M059J (cell line): ENCODE measurements at regions not wholly inside any gene's neighbourhood (a gene's known extent, or its start where the extent isn't known, plus 50 kb on each side); places are given as distances from the start of the nearest gene placed in this dataset.

ENCODE experiments used
- DNase-seq: peaks from one replicate; pipeline ENCODE4 v3.0.0-alpha.2; 2012; ENCODE audit warnings: low read depth

GRCh38 chr4:116438981-116439729 lies 646.2 kb downstream of the TRAM1L1 start:
- DNase-seq = no peak

- no peak for DNase-seq
Observed at GRCh38 chr4:116438417-116438816, 647.0 kb downstream of the TRAM1L1 start.

GRCh38 chr4:116427666-116428065 lies 657.7 kb downstream of the TRAM1L1 start:
- no peak for DNase-seq

DNA sequence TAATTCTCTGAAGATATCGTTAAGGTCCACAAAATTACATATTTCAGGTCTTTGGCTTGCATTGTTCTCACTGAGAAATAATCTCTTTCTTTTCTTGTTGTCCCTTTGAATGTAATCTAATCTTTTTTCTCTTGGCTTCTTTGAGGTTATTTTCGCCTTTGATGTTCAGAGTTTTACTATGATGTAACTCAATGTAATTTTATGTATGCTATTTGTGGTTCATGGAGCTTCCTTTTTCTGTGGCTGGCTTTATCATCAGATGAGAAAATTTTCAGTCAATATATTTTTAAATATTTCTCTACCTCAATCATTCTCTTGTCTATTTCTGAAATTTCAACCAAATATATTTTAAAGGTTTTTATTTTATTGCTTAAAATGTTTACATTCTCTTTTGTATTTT lies 672.2 kb downstream of the TRAM1L1 start:
- DNase-seq = no peak

- DNase-seq = no peak
Observed at GRCh38 chr4:116401293-116401692, 684.1 kb downstream of the TRAM1L1 start.

DNA sequence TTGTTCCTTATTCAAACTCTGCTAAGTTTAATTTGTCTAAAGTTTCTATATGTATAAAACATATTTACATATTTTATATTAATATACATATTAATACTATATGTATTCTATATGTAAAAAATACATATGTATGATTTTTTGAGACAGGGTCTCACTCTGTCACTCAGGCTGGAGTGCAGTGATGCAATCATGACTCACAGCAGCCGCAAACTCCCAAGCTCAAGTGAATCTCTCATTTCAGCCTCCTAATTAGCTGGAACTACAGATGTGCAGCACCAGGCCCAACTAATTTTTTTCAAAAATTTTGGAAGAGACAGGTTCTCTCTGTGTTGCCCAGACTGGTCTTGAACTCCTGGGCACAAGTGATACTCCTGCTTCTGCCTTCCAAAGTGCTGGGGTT lies 684.9 kb downstream of the TRAM1L1 start:
- peak; percentile 3 for DNase-seq

DNA sequence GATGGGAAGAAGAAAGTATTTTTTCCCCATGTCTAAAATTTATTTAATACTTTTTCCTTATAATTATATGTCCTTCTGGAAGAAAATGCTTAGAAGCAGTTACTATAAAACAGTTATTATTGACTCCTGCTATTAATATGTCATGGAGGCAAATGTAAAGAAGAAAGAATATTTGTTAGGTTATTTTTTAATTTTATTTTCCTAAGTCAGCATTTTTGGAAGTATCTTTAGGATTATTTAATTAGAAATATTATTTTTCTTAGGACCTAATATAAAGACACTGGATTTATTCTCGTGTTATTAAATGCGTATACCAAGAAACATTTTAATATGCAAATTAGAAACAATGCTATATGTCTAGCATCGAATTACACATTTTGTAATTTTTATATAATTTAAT lies 687.7 kb downstream of the TRAM1L1 start:
- no peak for DNase-seq

DNA sequence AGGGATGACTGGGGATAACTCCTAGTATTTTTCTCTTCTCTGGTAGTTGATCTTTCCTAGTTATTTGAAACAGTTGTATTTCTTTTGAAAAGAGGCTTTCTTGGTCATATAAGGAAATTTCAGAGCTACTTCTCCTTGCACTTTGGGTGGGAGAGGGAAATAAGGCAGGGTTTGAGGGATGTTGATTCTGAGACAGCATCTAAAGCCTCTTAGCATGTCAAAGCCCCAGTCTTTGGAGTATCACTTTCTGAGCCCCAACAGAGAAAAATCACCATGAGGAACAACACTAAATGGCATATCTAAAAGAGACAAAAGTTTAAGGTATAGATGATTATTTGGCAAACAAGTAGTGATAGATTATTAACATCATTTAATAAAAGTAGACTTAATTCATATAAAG lies 688.1 kb downstream of the TRAM1L1 start:
- DNase-seq = no peak

GRCh38 chr4:116395408-116395807 lies 690.0 kb downstream of the TRAM1L1 start:
- no peak for DNase-seq

- DNase-seq = no peak
Observed at GRCh38 chr4:116391020-116391419, 694.4 kb downstream of the TRAM1L1 start.

GRCh38 chr4:116389139-116389538 lies 696.2 kb downstream of the TRAM1L1 start:
- no peak for DNase-seq

GRCh38 chr4:116387937-116388474 lies 697.4 kb downstream of the TRAM1L1 start:
- DNase-seq = no peak

DNA sequence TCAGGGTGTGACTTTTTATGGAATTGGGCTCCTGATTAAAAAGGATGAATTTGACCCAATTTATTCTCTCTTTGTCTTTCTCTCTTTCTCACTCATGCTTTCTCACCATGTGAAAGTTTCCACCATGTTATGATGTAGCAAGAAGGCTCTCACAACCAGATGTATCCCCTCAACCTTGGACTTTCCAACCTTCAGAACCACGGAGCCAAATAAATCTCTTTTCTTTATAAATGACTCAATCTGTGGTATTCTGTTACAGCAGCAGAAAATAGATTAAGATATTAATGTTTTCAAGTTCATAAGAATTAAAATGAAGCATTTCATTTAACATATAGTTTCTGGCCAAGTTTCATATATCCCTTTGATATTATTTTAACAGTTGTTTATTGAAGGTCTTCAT lies 698.5 kb downstream of the TRAM1L1 start:
- DNase-seq = no peak

DNA sequence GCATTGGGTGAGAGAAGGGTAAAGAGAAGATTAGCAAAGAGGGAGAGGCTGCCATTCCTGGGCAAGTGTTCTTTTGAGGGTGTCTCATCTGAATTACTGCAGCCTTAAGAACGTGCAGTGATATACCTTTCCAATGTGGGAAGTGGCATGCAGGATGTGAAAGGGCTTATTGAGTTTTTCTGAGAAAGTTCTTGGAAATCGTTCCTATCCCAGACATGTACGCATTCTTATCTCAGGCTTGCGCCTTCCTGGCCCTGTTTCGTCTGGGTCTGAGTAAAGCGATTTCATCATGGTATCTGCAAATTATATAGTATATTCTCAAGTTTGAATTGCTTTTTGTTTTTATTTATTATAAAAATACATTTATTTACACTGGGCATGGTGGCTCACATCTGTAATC lies 699.8 kb downstream of the TRAM1L1 start:
- DNase-seq = no peak

DNA sequence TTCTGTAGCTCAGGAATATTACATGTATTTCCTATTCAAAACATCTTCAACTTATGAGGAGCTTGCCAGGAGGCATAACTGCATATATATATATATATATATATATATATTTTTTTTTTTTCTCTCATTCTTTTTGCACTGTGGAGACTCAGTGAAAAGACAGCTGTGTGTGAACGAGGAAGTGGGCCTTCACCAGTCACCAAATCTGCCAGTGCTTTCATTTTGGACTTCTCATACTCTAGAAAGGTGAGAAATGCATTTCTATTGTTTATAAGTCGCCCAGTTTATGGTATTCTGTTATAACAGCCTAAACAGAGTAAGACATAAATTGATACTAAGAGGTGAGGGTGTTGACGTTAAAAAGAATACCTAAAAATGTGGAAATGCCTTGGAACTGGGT lies 710.6 kb downstream of the TRAM1L1 start:
- no peak for DNase-seq

GRCh38 chr4:116362583-116362982 lies 722.8 kb downstream of the TRAM1L1 start:
- DNase-seq = no peak

- DNase-seq = no peak
Observed at GRCh38 chr4:116361790-116362189, 723.6 kb downstream of the TRAM1L1 start.

DNA sequence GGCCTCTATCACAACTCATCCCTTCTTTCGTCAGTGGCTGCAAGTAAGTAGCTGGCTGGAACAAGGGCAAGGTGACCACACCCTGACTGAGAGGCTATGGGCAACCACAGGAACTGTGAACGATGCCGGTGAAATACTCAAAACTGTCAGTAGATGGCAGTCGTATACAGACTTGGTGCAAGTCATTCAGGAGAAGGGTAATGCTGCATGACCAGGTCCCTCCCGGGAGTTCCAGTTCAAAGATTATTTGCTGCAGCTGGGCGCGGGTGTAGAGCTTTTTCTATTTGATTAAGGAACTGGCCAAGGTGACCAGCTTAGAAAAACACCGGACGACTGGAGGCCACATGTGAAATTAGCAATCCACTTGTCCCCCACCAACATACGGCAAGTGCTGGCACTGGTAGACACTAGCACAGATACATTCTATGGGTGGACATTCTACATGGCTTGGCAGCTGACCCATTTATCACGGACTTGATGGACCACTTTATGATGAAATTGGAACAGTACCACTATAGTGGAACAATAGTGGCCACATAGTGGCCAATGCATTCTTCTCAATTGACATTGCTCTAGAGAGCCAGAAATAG lies 726.6 kb downstream of the TRAM1L1 start:
- DNase-seq = peak; percentile 58

DNA sequence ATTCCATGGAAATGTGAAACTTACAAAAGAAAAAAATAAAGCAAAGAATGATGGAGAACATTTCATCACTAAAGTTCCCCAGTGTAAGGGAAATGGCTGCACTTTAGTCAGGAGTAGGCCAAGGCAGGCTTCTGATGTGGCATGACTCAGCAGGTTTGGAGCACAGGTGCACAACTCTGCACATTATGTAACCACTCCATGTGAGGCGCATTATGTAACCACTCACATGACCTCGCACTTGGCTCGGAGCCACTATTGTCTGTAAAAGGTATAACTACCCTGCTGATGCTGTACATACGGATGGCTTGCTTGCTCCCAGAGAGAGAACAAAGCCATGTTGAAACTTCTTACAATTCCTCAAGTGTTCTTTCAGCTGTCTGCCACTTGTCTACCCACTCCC lies 727.6 kb downstream of the TRAM1L1 start:
- DNase-seq = peak; percentile 3

GRCh38 chr4:116346750-116347149 lies 738.6 kb downstream of the TRAM1L1 start:
- DNase-seq = no peak

DNA sequence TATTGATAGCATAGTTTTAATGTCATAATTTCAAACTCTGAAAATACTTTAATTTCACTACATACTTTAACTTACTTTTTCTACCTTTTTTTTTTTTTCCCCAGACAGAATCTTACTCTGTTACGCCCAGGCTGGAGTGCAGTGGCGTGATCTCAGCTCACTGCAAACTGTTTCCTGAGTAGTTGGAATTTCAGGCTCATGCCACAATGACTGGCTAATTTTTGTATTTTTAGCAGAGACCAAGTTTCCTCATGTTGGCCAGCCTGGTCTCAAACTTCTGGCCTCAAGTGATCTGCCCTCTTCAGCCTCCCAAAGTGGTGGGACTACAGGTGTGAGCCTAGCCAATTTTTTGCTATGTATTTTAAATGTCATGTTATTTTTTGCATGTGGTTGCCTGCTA lies 741.6 kb downstream of the TRAM1L1 start:
- no peak for DNase-seq

- no peak for DNase-seq
Observed at GRCh38 chr4:116342143-116342542, 743.2 kb downstream of the TRAM1L1 start.

DNA sequence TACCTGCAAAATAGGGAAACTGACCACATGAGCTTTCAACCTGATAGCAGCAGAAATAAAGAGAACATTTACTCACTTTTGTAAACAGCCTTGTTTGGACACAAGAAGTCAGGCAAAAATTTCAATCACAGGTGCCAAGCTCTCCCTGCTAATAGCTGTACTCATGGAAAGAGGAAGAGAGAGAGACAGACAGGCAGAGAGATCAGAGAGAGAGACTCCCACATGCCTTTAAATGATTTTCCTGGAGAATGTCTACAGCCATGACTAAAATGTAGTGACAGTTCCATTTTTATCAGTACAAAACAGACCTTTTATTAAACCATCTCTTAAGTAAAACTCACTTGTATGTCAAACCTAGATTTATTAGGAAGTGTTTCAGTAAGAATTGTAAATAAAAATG lies 752.9 kb downstream of the TRAM1L1 start:
- no peak for DNase-seq
